Astrocyte (in vitro differentiated cells and primary cell): ENCODE measurements at regions not wholly inside any gene's neighbourhood (a gene's known extent, or its start where the extent isn't known, plus 50 kb on each side); places are given as distances from the start of the nearest gene placed in this dataset.

Experiments used
- DNase-seq: peaks from one replicate; pipeline ENCODE4 v3.0.0-alpha.2; 2010; ENCODE audit warnings: low read depth
- FAIRE-seq: peaks from 2 replicates; lab custom pipeline; 2011; peaks lifted over from hg19 to GRCh38; lab: Jason Lieb, UNC
- H2AFZ ChIP-seq: 2 replicates; pipeline ENCODE4 v1.6.0; 2012; ENCODE audit warnings: low read depth, low read length, inconsistent platforms
- H3K27ac ChIP-seq: 2 replicates; pipeline ENCODE4 v1.5.1; 2011; ENCODE audit warnings: low read depth, low read length, inconsistent platforms
- H3K27me3 ChIP-seq: 2 replicates; pipeline ENCODE4 v1.6.0; 2011; ENCODE audit warnings: low read length, inconsistent platforms; ENCODE audit not compliant: insufficient read depth
- H3K36me3 ChIP-seq: 2 replicates; pipeline ENCODE4 v1.5.1; 2011; ENCODE audit warnings: low read length, inconsistent platforms; ENCODE audit not compliant: insufficient read depth
- H3K4me1 ChIP-seq: 2 replicates; pipeline ENCODE4 v1.5.1; 2011; ENCODE audit warnings: low read length, inconsistent platforms; ENCODE audit not compliant: insufficient read depth
- H3K4me2 ChIP-seq: 2 replicates; pipeline ENCODE4 v1.6.0; 2012; ENCODE audit warnings: low read length, inconsistent platforms
- H3K4me3 ChIP-seq: 2 replicates; pipeline ENCODE4 v1.5.1; 2011; ENCODE audit warnings: low read depth, mild to moderate bottlenecking, low read length, inconsistent platforms; ENCODE audit not compliant: insufficient read depth
- H3K79me2 ChIP-seq: 2 replicates; pipeline ENCODE4 v1.6.0; 2012; ENCODE audit warnings: mild to moderate bottlenecking, low read length, inconsistent platforms; ENCODE audit not compliant: insufficient read depth
- H3K9ac ChIP-seq: 2 replicates; pipeline ENCODE4 v1.6.0; 2012; ENCODE audit warnings: mild to moderate bottlenecking, low read length, inconsistent platforms
- H3K9me3 ChIP-seq: 2 replicates; pipeline ENCODE4 v1.5.1; 2012; ENCODE audit warnings: low read depth, mild to moderate bottlenecking, low read length, inconsistent platforms; ENCODE audit not compliant: insufficient read depth
- H4K20me1 ChIP-seq: 2 replicates; pipeline ENCODE4 v1.6.0; 2012; ENCODE audit warnings: low read length, inconsistent platforms; ENCODE audit not compliant: insufficient read depth
- H3K27ac Mint-ChIP-seq: one replicate; pipeline ENCODE4 v1.8.0; 2021; ENCODE audit warnings: mild to moderate bottlenecking, mixed read lengths; ENCODE audit not compliant: unreplicated experiment
- H3K27me3 Mint-ChIP-seq: one replicate; pipeline ENCODE4 v1.8.0; 2021; ENCODE audit warnings: low read depth, mixed read lengths; ENCODE audit not compliant: unreplicated experiment
- H3K36me3 Mint-ChIP-seq: one replicate; pipeline ENCODE4 v1.8.0; 2021; ENCODE audit warnings: low read depth, mixed read lengths; ENCODE audit not compliant: unreplicated experiment
- H3K4me1 Mint-ChIP-seq: one replicate; pipeline ENCODE4 v1.8.0; 2021; ENCODE audit warnings: low read depth, mixed read lengths; ENCODE audit not compliant: unreplicated experiment
- H3K4me3 Mint-ChIP-seq: one replicate; pipeline ENCODE4 v1.8.0; 2021; ENCODE audit warnings: mild to moderate bottlenecking, moderate library complexity, mixed read lengths; ENCODE audit not compliant: unreplicated experiment
- H3K9me3 Mint-ChIP-seq: one replicate; pipeline ENCODE4 v1.8.0; 2021; ENCODE audit warnings: mild to moderate bottlenecking, mixed read lengths; ENCODE audit not compliant: unreplicated experiment
- EZH2 ChIP-seq: IDR thresholded peaks from 2 replicates; pipeline ENCODE4 v1.6.1; 2012; ENCODE audit warnings: mild to moderate bottlenecking, low read length, inconsistent platforms; ENCODE audit not compliant: insufficient read depth
- TF ChIP-seq, protein P1 (sequence below): IDR thresholded peaks from 2 replicates; pipeline ENCODE4 v1.5.1; 2011; ENCODE audit warnings: low read depth, mild to moderate bottlenecking, inconsistent platforms, low read length, moderate library complexity; ENCODE audit not compliant: insufficient read depth

- H3K9me3 ChIP-seq = no peaks in the 10 kb centered on the region
- peaks cover 49% of the 10 kb centered on the region for H3K4me1 ChIP-seq
- H3K9me3 Mint-ChIP-seq = peaks cover 5% of the 10 kb centered on the region
- no peak for FAIRE-seq
- H3K36me3 ChIP-seq = no peaks in the 10 kb centered on the region
- H3K4me3 Mint-ChIP-seq = no peak overlapping the region
- H3K4me2 ChIP-seq = no peak overlapping the region
- no peak overlapping the region for H2AFZ ChIP-seq
- H3K27me3 Mint-ChIP-seq = peaks cover 4% of the 10 kb centered on the region
- no peak for DNase-seq
- no peaks in the 10 kb centered on the region for H3K79me2 ChIP-seq
- H3K27ac ChIP-seq = no peak overlapping the region
- H3K4me3 ChIP-seq = no peak overlapping the region
- no peak overlapping the region for H3K9ac ChIP-seq
- H4K20me1 ChIP-seq = no peaks in the 10 kb centered on the region
- TF ChIP-seq, protein P1, sequence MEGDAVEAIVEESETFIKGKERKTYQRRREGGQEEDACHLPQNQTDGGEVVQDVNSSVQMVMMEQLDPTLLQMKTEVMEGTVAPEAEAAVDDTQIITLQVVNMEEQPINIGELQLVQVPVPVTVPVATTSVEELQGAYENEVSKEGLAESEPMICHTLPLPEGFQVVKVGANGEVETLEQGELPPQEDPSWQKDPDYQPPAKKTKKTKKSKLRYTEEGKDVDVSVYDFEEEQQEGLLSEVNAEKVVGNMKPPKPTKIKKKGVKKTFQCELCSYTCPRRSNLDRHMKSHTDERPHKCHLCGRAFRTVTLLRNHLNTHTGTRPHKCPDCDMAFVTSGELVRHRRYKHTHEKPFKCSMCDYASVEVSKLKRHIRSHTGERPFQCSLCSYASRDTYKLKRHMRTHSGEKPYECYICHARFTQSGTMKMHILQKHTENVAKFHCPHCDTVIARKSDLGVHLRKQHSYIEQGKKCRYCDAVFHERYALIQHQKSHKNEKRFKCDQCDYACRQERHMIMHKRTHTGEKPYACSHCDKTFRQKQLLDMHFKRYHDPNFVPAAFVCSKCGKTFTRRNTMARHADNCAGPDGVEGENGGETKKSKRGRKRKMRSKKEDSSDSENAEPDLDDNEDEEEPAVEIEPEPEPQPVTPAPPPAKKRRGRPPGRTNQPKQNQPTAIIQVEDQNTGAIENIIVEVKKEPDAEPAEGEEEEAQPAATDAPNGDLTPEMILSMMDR = no peak
- no peak for TF ChIP-seq EZH2
- no peaks in the 10 kb centered on the region for H3K36me3 Mint-ChIP-seq
- peaks cover 21% of the 10 kb centered on the region for H3K4me1 Mint-ChIP-seq
- H3K27ac Mint-ChIP-seq = no peak overlapping the region
- H3K27me3 ChIP-seq = no peaks in the 10 kb centered on the region
Observed at GRCh38 chr2:42971947-42972736, 179.8 kb upstream of the HAAO start.

GRCh38 chr2:42971381-42971780 lies 179.0 kb upstream of the HAAO start:
- FAIRE-seq (no peak), DNase-seq (no peak)
- no peak overlapping the region for H3K27ac ChIP-seq
- Mint-ChIP-seq H3K27me3 (peaks cover 3% of the 10 kb centered on the region), H3K4me3 (no peak overlapping the region), H3K27ac (no peak overlapping the region), H3K36me3 (no peaks in the 10 kb centered on the region), H3K4me1 (peaks cover 20% of the 10 kb centered on the region), H3K9me3 (peaks cover 5% of the 10 kb centered on the region)
- H3K36me3 ChIP-seq = no peaks in the 10 kb centered on the region
- no peaks in the 10 kb centered on the region for H3K9me3 ChIP-seq
- no peak overlapping the region for H3K4me3 ChIP-seq
- no peaks in the 10 kb centered on the region for H3K79me2 ChIP-seq
- no peaks in the 10 kb centered on the region for H3K27me3 ChIP-seq
- no peak overlapping the region for H3K9ac ChIP-seq
- TF ChIP-seq, protein P1 = no peak
- TF ChIP-seq EZH2 = no peak
- H3K4me2 ChIP-seq = no peak overlapping the region
- peaks cover 49% of the 10 kb centered on the region for H3K4me1 ChIP-seq
- H2AFZ ChIP-seq = no peak overlapping the region
- no peaks in the 10 kb centered on the region for H4K20me1 ChIP-seq

GRCh38 chr2:42970151-42970550 lies 177.8 kb upstream of the HAAO start:
- Histone ChIP-seq H3K79me2 (no peaks in the 10 kb centered on the region), H3K4me1 (peaks cover 46% of the 10 kb centered on the region), H3K36me3 (no peaks in the 10 kb centered on the region), H3K9me3 (no peaks in the 10 kb centered on the region), H3K4me3 (no peak overlapping the region), H3K27ac (peak overlapping the region; percentile 71), H4K20me1 (no peaks in the 10 kb centered on the region), H2AFZ (no peak overlapping the region), H3K27me3 (no peaks in the 10 kb centered on the region), H3K9ac (peak overlapping the region; percentile 19), H3K4me2 (peak overlapping the region; percentile 70)
- Mint-ChIP-seq H3K9me3 (peaks cover 5% of the 10 kb centered on the region), H3K36me3 (no peaks in the 10 kb centered on the region), H3K27me3 (peaks cover 4% of the 10 kb centered on the region), H3K4me3 (no peak overlapping the region), H3K4me1 (peaks cover 20% of the 10 kb centered on the region), H3K27ac (no peak overlapping the region)
- FAIRE-seq (no peak), DNase-seq (no peak)
- no peak for TF ChIP-seq EZH2
- TF ChIP-seq, protein P1 = no peak
